Daoy (cell line): ENCODE measurements at regions not wholly inside any gene's neighbourhood (a gene's known extent, or its start where the extent isn't known, plus 50 kb on each side); places are given as distances from the start of the nearest gene placed in this dataset.
"Not testable (repeated sequence)": the region's sequence is repeated elsewhere in the genome, so short reads cannot be mapped to it uniquely, and the experiment has no call there.

Experiments
- DNase-seq: peaks from one replicate; pipeline ENCODE4 v3.0.0-alpha.2; 2015; ENCODE audit warnings: low read depth

DNA sequence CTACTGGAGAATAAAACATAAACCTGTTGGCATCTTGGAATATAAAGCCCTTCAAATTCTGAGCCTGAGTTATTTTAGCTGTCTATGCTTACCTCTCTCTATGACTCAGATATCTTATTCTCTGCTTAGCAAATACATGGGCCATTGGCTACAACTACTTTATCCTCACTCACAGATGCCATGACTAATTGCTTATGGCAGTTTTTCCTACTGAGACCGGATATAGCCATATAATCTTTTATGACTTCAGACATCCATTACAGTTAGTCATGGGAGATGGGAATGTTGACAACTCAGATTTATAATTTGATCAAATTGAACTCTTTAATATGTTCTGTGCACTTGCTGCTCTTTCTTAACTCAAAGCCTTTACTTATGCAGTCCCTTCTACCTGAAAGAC is 502.4 kb upstream of the ATP2B1 start:
- DNase-seq: no peak

- DNase-seq: no peak
Measured at GRCh38 chr12:90209029-90209428, 500.4 kb upstream of the ATP2B1 start.

GRCh38 chr12:90208379-90208778 is 499.7 kb upstream of the ATP2B1 start:
- DNase-seq: not testable (repeated sequence)

GRCh38 chr12:90207799-90208198 is 499.2 kb upstream of the ATP2B1 start:
- DNase-seq: no peak

DNA sequence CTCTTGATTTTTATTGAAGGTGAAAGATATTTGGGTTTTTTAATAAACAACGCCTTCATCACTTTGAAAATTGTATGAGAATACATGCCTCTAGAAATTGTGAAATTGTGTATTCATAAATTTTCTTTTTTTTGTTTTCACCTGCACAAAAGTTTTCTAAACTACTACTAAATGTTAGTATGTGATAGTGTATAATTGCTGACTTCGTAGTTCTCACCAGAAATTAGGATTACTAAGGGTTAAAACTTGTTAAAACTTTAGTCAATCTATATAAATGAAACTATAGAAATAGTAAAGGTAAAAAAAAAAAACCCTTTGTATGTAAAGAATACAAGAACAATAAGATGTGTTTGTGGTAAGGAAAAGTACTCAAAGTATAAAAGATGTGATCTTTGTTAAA is 496.5 kb upstream of the ATP2B1 start:
- DNase-seq: no peak

DNA sequence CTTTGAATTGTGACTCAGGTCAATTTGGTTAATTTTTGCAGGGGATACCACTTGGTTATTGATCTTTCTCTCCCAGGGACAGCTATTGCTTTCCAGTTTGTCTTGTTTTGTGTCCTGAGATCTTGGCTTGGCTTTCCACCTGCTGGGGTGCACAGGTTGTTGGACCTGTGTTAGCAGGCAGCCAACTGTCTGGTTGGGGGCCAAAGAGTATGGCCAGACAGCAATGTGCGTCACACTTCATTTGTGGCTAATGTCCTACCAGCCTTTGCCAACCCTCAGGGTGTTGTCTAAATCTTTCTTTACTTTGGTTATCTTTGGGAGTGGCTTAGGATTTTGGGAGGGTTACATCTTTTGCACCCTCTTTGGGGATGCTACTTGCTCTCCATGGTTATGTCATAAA is 494.9 kb upstream of the ATP2B1 start:
- DNase-seq: no peak

- DNase-seq: no peak
Measured at GRCh38 chr12:90199006-90199405, 490.4 kb upstream of the ATP2B1 start.

DNA sequence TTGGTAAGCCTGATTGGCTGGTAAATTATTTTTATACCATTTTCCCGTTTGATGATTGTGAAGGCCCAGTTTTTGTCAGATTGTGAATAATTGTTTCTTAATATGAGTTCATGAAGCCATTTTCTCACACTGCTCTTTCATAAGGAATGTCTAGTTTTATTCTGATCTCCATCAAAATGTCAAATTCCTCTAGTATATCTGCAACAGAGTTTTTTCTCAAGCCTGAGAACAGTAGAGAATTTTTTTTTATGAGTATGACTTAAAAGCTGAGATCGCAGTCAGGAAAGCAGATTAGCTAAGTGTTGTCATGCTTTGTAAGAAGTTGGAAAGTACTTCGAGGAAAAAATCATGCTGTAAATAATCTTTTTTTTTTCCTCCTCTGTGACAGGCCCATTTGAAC is 484.9 kb upstream of the ATP2B1 start:
- no peak for DNase-seq

GRCh38 chr12:90188857-90189256 is 480.2 kb upstream of the ATP2B1 start:
- DNase-seq: no peak

- DNase-seq: no peak
Measured at GRCh38 chr12:90183201-90183600, 474.6 kb upstream of the ATP2B1 start.

DNA sequence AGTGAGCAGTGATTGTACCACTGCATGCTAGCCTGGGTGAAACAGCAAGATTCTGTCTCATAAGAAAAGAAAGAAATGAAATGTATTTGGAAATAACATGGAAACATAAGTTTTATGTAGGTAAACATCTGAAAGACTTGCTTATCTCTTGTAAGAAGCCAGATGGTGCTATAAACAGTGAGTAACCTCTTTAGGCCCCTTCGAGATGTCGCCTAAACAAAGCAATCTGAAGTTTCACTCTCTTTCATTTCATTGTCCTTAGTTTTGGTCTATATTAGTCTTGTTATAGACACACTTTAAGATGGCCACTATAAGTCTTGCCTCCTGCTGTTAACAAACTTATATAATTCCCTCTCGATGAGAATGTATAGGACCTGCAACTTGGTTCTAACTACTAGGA is 472.6 kb upstream of the ATP2B1 start:
- DNase-seq: no peak

DNA sequence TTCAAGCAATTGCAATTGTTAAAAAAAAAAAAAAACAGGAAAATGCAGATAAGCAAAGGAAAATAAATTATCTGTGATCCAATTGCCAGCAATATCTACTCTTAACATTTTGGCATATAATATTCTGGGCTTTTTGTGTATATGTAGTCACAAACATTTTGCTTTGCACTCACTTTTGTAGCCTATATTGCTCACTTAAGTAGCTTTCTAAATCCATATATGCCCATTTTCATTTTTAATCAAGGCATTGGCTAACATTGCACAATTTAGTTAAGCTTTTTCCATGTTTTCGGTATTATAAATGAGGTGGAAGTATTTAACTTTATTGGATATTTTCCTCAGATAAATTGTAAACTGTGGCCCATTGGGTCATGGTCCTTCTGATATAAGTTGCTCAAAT is 466.3 kb upstream of the ATP2B1 start:
- DNase-seq: no peak

DNA sequence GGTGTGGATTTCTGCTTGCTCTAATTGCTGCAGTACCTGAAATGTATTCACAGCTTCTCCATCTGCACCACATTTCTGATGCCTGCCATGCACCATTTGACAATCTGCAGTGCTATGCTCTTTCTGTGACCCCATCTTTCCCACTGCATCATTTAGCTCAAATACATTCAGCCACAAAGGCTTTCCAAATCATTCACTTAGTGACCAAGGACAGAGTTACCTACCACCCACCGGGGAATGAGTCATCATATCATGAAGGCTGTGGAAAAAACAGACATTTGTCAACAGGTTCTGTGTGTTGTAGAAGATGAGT is 465.5 kb upstream of the ATP2B1 start:
- no peak for DNase-seq

- no peak for DNase-seq
Measured at GRCh38 chr12:90173499-90174197, 465.0 kb upstream of the ATP2B1 start.

DNA sequence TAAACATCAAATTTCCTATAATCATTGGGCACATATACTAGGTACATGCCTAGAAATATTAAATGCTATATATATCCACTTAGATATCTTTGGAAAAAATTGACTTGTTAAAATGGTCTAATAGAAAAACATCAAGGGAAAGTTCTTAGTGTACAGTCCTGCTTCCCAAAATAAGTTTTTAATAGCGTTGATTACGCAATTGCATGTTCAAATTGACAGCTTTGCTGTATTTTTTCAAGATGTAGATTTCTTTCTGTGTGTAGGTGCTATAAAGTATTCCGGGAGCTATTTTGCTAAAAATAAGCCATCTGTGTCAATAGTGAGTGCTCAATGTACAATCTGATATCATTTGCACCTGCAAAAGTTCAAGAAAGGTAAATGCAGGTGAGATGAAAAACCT is 463.9 kb upstream of the ATP2B1 start:
- DNase-seq: no peak

DNA sequence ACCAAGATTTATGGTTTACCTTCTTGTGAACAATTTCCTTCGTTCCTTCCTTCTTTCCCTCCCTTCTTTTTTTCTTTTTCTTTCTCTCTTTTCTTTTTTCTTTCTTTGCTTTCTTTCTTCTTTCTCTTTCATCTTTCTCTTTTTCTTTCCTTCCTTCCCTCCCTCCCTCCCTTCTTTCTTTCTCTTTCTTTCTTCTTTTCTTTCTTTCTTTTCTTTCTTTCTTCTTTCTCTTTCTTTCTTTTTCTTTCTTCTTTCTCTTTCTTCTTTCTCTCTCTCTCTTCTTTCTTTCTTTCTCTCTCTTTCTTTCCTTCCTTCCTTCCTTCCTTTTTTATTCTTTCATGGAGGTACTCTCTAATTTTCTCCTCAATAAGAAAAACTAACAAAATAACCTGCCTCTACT is 462.1 kb upstream of the ATP2B1 start:
- no peak for DNase-seq

- no peak for DNase-seq
Measured at GRCh38 chr12:90167518-90168208, 459.0 kb upstream of the ATP2B1 start.

DNA sequence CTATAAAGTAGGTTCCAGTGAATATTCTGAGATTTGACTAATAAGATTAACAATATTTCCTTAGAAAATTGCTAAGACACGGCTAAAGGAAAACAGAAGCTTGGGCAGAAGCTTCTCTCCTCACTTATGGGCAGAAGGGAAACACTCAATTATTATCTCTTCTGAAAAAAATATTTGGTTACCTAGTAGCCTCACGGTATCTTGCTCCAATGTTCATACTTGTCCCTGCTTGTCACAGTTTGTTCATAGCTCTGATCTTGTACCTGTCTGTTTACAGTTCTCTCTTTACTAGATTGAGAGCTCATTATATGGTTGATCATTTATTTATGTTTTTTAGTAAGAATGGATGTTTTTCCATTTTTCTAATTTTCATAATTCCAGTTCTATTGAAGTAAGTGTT is 458.0 kb upstream of the ATP2B1 start:
- DNase-seq: no peak

GRCh38 chr12:90166012-90166411 is 457.4 kb upstream of the ATP2B1 start:
- DNase-seq: no peak

DNA sequence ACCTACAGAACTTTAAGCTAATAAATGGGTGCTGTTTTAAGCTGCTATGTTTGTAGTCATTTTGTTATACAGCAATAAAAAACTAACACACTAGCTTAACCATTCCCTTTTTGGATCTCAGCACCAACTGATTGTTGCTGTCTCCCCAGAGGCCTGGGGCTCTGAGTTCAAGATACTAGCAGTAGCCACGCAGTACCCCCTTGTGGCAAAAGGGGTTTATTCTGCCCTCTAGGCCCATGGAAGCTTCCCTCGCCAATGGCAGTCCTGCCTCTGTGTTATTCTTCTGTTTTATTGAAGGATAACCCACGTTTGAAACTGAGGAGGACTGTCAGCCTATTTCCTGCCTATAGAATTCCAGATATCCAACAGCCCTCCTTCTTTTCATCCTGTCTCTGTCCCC is 455.3 kb upstream of the ATP2B1 start:
- DNase-seq: no peak

DNA sequence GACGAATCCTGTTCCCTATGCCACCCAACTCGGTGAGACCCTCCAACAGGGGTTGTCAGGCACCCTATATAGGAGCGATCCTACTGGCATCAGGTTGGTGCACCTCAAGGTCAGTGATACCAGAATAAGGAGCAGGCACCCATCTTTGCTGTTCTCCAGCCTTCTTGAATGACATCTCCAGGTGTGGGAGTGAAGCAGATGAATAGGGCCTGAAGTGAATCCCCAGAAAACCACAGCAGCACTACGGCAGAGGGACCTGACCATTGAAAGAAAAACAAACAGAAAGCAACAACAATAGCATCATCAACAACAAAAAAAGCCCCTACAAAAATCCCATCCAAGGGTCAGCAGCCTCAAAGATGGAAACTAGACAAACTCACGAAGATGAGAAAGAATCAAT is 445.2 kb upstream of the ATP2B1 start:
- no peak for DNase-seq

DNA sequence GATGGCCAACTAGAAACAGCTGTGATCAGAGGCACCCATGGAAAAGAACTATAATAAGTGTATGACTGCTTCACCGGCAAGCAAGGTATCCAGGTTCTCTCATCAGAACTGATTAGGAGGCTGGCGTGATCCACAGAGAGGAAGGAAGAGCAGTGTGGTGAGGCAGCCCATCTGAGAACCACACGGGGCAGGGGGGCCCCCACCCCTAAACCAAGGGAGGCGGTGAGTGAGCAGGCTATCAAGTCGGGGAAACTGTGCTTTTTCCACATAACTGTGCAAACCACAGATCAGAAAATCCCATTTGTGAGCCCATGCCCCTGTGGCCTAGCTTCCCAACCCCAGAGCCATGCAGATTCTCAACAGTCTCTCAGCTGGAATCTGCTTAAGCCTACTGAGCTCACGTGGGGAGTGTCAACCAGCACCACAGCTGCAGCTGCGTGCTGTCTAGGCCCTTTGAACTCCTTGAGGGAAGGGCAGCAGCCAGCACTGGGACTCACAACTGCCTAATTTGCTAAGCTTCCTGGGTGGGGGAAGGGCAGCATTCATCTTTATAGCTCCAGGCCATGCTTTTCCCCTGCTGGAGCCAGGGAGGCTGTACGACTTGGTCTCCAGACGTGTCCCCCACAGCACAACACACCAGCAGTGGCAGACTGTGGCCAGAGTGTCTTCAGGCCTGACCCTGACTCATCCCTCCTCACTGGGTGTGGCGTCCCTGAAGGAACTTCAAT is 444.4 kb upstream of the ATP2B1 start:
- DNase-seq: no peak

DNA sequence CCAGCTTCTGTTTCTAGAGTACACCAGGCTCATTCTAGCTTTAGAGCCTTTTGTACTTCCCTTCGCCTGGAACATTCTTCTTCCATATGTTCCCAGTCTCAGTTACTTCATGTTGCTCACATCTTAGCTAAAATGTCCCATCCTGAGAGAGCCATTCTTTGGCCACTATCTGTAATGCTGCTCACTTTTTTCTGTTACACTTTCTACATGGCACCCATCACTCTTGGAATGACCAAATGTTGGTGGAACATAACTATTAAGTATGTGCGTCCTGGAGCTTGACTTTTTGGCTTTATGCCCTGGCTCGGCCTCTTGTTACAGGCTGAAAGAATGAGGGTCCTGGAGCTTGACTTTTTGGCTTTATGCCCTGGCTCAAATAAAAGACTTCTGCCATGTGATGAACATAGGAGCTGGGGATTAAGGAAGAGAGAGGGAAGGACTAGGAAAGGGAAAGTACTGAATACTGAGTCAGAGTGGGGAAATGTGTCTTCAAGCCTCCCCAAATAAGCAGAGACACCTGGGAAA is 442.9 kb upstream of the ATP2B1 start:
- no peak for DNase-seq
